HEK293T (cell line): ENCODE measurements at regions not wholly inside any gene's neighbourhood (a gene's known extent, or its start where the extent isn't known, plus 50 kb on each side); places are given as distances from the start of the nearest gene placed in this dataset.

Experiments
- CTBP1 ChIP-seq: fragments of 450-650 bp; IDR thresholded peaks from 2 replicates; pipeline ENCODE4 v1.6.1; 2016; ENCODE audit warnings: borderline replicate concordance
- ELF4 ChIP-seq: fragments of 450-650 bp; IDR thresholded peaks from 2 replicates; pipeline ENCODE4 v1.6.1; 2017; ENCODE audit warnings: antibody characterized with exemption
- FOXM1 ChIP-seq: fragments of 450-650 bp; IDR thresholded peaks from 2 replicates; pipeline ENCODE4 v1.6.1; 2017; ENCODE audit warnings: mild to moderate bottlenecking, borderline replicate concordance
- L3MBTL2 ChIP-seq: fragments of 450-650 bp; conservative IDR thresholded peaks from 2 replicates; pipeline ENCODE4 v1.6.1; 2016; ENCODE audit warnings: mild to moderate bottlenecking
- NFRKB ChIP-seq: fragments of 450-650 bp; IDR thresholded peaks from 2 replicates; pipeline ENCODE4 v1.6.1; 2016; ENCODE audit warnings: mild to moderate bottlenecking, moderate library complexity
- SP1 ChIP-seq: fragments of 450-650 bp; IDR thresholded peaks from 2 replicates; pipeline ENCODE4 v1.6.1; 2017
- SUZ12 ChIP-seq: fragments of 450-650 bp; IDR thresholded peaks from 2 replicates; pipeline ENCODE4 v1.6.1; 2016; ENCODE audit warnings: mild to moderate bottlenecking
- ZNF384 ChIP-seq: fragments of 450-650 bp; IDR thresholded peaks from 2 replicates; pipeline ENCODE4 v1.6.1; 2016
- TF ChIP-seq, protein P1 (sequence below): fragments of 450-650 bp; IDR thresholded peaks from 2 replicates; pipeline ENCODE4 v1.6.1; 2016

- TF ChIP-seq FOXM1 (no peak), ZNF384 (no peak), SP1 (no peak), L3MBTL2 (no peak), SUZ12 (no peak), ELF4 (no peak), NFRKB (no peak), CTBP1 (no peak)
- TF ChIP-seq, protein P1, sequence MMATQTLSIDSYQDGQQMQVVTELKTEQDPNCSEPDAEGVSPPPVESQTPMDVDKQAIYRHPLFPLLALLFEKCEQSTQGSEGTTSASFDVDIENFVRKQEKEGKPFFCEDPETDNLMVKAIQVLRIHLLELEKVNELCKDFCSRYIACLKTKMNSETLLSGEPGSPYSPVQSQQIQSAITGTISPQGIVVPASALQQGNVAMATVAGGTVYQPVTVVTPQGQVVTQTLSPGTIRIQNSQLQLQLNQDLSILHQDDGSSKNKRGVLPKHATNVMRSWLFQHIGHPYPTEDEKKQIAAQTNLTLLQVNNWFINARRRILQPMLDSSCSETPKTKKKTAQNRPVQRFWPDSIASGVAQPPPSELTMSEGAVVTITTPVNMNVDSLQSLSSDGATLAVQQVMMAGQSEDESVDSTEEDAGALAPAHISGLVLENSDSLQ: no peak
Measured at GRCh38 chr13:111491659-111492058, 171.2 kb downstream of the TEX29 start.
